ENCODE measurements at regions not wholly inside any gene's neighbourhood (a gene's known extent, or its start where the extent isn't known, plus 50 kb on each side); places are given as distances from the start of the nearest gene placed in this dataset.

DNA sequence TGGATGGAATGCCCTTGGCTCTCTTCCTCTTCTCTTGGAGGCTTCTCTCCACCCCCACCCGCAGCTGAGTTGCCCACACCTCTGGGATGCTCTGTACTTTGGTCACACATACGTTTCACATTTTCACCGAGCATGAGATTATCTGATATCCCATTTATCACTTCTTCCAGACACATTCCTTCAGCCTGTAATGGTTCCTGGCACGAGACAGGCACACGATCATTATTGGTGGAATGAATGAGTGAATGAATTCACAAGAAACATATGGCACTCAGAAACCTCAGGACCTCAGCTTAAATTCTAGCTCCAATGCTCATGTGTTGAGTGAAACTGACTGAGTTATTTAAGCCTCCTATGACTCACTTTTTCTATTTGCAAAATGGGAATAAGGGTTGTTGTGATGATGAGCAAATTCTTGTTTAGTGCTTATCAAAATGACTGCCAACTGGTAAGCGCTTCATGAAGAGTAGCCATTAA, 242.7 kb upstream of the JUN start (continued):
- TF ChIP-seq, protein P1, sequence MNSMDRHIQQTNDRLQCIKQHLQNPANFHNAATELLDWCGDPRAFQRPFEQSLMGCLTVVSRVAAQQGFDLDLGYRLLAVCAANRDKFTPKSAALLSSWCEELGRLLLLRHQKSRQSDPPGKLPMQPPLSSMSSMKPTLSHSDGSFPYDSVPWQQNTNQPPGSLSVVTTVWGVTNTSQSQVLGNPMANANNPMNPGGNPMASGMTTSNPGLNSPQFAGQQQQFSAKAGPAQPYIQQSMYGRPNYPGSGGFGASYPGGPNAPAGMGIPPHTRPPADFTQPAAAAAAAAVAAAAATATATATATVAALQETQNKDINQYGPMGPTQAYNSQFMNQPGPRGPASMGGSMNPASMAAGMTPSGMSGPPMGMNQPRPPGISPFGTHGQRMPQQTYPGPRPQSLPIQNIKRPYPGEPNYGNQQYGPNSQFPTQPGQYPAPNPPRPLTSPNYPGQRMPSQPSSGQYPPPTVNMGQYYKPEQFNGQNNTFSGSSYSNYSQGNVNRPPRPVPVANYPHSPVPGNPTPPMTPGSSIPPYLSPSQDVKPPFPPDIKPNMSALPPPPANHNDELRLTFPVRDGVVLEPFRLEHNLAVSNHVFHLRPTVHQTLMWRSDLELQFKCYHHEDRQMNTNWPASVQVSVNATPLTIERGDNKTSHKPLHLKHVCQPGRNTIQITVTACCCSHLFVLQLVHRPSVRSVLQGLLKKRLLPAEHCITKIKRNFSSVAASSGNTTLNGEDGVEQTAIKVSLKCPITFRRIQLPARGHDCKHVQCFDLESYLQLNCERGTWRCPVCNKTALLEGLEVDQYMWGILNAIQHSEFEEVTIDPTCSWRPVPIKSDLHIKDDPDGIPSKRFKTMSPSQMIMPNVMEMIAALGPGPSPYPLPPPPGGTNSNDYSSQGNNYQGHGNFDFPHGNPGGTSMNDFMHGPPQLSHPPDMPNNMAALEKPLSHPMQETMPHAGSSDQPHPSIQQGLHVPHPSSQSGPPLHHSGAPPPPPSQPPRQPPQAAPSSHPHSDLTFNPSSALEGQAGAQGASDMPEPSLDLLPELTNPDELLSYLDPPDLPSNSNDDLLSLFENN (IDR thresholded peaks at IDR 0.05; ENCODE audit: low read depth in 2 of 2, low read length in 2 of 2) = no peak
- TF ChIP-seq, protein P2, sequence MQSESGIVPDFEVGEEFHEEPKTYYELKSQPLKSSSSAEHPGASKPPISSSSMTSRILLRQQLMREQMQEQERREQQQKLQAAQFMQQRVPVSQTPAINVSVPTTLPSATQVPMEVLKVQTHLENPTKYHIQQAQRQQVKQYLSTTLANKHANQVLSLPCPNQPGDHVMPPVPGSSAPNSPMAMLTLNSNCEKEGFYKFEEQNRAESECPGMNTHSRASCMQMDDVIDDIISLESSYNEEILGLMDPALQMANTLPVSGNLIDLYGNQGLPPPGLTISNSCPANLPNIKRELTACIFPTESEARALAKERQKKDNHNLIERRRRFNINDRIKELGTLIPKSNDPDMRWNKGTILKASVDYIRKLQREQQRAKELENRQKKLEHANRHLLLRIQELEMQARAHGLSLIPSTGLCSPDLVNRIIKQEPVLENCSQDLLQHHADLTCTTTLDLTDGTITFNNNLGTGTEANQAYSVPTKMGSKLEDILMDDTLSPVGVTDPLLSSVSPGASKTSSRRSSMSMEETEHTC (IDR thresholded peaks at IDR 0.05) = no peak
- TF ChIP-seq NR3C1 (CRISPR knock-in tag; IDR thresholded peaks at IDR 0.05) (no peak), SRSF7 (optimal IDR thresholded peaks at IDR 0.05; ENCODE audit: low read depth, low read length) (no peak), CBFA2T3 (IDR thresholded peaks at IDR 0.05) (peak; percentile 34; the same call in 1 of the 2 replicates), ZNF77 (CRISPR knock-in tag; IDR thresholded peaks at IDR 0.05) (no peak), SNRNP70 (optimal IDR thresholded peaks at IDR 0.05; ENCODE audit: low read depth, low read length) (no peak), IRF9 (tag; IDR thresholded peaks at IDR 0.05) (no peak), NUFIP1 (IDR thresholded peaks at IDR 0.05; ENCODE audit: partially characterized antibody) (no peak), BMI1 (IDR thresholded peaks at IDR 0.05; ENCODE audit: low read length) (no peak), ZNF3 (CRISPR knock-in tag; IDR thresholded peaks at IDR 0.05) (no peak), DIDO1 (tag; IDR thresholded peaks at IDR 0.05; ENCODE audit: low read depth) (no peak), KDM2B (CRISPR knock-in tag; IDR thresholded peaks at IDR 0.05) (no peak), THAP12 (CRISPR knock-in tag; IDR thresholded peaks at IDR 0.05) (no peak), SMAD4 (CRISPR knock-in tag; conservative IDR thresholded peaks at IDR 0.05) (0 out of 2 replicates have a peak, but pooled peaks have one; percentile 12), RNF2 (IDR thresholded peaks at IDR 0.05) (no peak), TAF15 (IDR thresholded peaks at IDR 0.05; ENCODE audit: low read depth, low read length) (no peak), ZNF445 (CRISPR knock-in tag; IDR thresholded peaks at IDR 0.05; ENCODE audit: low read depth) (no peak)
- TF ChIP-seq, protein P3, sequence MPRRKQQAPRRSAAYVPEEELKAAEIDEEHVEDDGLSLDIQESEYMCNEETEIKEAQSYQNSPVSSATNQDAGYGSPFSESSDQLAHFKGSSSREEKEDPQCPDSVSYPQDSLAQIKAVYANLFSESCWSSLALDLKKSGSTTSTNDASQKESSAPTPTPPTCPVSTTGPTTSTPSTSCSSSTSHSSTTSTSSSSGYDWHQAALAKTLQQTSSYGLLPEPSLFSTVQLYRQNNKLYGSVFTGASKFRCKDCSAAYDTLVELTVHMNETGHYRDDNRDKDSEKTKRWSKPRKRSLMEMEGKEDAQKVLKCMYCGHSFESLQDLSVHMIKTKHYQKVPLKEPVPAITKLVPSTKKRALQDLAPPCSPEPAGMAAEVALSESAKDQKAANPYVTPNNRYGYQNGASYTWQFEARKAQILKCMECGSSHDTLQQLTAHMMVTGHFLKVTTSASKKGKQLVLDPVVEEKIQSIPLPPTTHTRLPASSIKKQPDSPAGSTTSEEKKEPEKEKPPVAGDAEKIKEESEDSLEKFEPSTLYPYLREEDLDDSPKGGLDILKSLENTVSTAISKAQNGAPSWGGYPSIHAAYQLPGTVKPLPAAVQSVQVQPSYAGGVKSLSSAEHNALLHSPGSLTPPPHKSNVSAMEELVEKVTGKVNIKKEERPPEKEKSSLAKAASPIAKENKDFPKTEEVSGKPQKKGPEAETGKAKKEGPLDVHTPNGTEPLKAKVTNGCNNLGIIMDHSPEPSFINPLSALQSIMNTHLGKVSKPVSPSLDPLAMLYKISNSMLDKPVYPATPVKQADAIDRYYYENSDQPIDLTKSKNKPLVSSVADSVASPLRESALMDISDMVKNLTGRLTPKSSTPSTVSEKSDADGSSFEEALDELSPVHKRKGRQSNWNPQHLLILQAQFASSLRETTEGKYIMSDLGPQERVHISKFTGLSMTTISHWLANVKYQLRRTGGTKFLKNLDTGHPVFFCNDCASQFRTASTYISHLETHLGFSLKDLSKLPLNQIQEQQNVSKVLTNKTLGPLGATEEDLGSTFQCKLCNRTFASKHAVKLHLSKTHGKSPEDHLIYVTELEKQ (CRISPR knock-in tag; IDR thresholded peaks at IDR 0.05) = no peak
